ENCODE measurements at regions not wholly inside any gene's neighbourhood (a gene's known extent, or its start where the extent isn't known, plus 50 kb on each side); places are given as distances from the start of the nearest gene placed in this dataset.

GRCh38 chr22:48589901-48590300 is 1237.8 kb downstream of the BRD1 start:
- DNase-seq (ENCODE audit: low spot score), result no peak
- Histone ChIP-seq H3K4me2 (ENCODE audit: low read depth, low read length) (no peak overlapping the region), H3K27ac (ENCODE audit: extremely low read length, insufficient read depth, low read length) (no peak overlapping the region), H3K9me3 (ENCODE audit: low read length) (no peaks in the 10 kb centered on the region), H3K27me3 (ENCODE audit: control insufficient read depth in 1 of 2, insufficient read depth in 2 of 2, low read length in 2 of 2) (no peaks in the 10 kb centered on the region; a peak in 3 of 5 replicates), H3K4me3 (replicated peaks in 1 of 3; ENCODE audit: insufficient read depth in 1 of 3, low read depth in 2 of 3, low read length in 3 of 3) (no peak overlapping the region), H2AFZ (ENCODE audit: low read length) (no peak overlapping the region), H4K20me1 (ENCODE audit: insufficient read depth, low read length) (no peaks in the 10 kb centered on the region), H3K36me3 (replicated peaks in 1 of 2; ENCODE audit: control insufficient read depth in 1 of 2, insufficient read depth in 2 of 2, low read length in 2 of 2) (no peaks in the 10 kb centered on the region), H3K4me1 (ENCODE audit: insufficient read depth, low read length) (peaks cover 8% of the 10 kb centered on the region), H3K79me2 (ENCODE audit: insufficient read depth, low read length) (no peaks in the 10 kb centered on the region), H3K9ac (ENCODE audit: insufficient read depth, low read depth, low read length) (no peak overlapping the region)
- TF ChIP-seq CCDC6 (CRISPR knock-in tag; IDR thresholded peaks at IDR 0.05) (no peak), EED (CRISPR knock-in tag; IDR thresholded peaks at IDR 0.05) (no peak), ZNF292 (CRISPR knock-in tag; IDR thresholded peaks at IDR 0.05; ENCODE audit: borderline replicate concordance, low read depth) (no peak), SYNCRIP (IDR thresholded peaks at IDR 0.05; ENCODE audit: insufficient read depth, low read depth, low read length) (no peak), ZNF512 (CRISPR knock-in tag; IDR thresholded peaks at IDR 0.05) (no peak), CENPT (CRISPR knock-in tag; IDR thresholded peaks at IDR 0.05; ENCODE audit: low read depth) (no peak), TCF12 (IDR thresholded peaks at IDR 0.05) (no peak), TCF12 (CRISPR knock-in tag; IDR thresholded peaks at IDR 0.05) (no peak), PCBP2 (optimal IDR thresholded peaks at IDR 0.05; ENCODE audit: low read depth, low read length, poor library complexity, severe bottlenecking) (no peak), NFYC (CRISPR knock-in tag; IDR thresholded peaks at IDR 0.05) (no peak), FOXO1 (CRISPR knock-in tag; IDR thresholded peaks at IDR 0.05) (no peak), CEBPG (CRISPR knock-in tag; IDR thresholded peaks at IDR 0.05) (no peak), ZNF205 (CRISPR knock-in tag; IDR thresholded peaks at IDR 0.05) (no peak), MTERF4 (CRISPR knock-in tag; IDR thresholded peaks at IDR 0.05) (no peak), ZNF441 (CRISPR knock-in tag; IDR thresholded peaks at IDR 0.05; ENCODE audit: borderline replicate concordance) (no peak), ZNF777 (CRISPR knock-in tag; IDR thresholded peaks at IDR 0.05) (no peak), PRDM10 (CRISPR knock-in tag; IDR thresholded peaks at IDR 0.05; ENCODE audit: low read depth) (no peak), MED1 (CRISPR knock-in tag; IDR thresholded peaks at IDR 0.05) (no peak), SP2 (CRISPR knock-in tag; IDR thresholded peaks at IDR 0.05) (no peak)
- intact Hi-C loops (cut with micrococcal nuclease; ENCODE audit: unreplicated experiment), result no loop called here
- FAIRE-seq, result no peak
- 79% methylated on average over 9 of the region's 19 CpGs for WGBS (ENCODE audit: low lambda C conversion rate)
- no peak for ATAC-seq
- in situ Hi-C loops (cut with HindIII; ENCODE audit: extremely low pct_ligation_motif_present, low pct_unique_long_range_greater_than_20kb), result no loop called here
- CTCF ChIA-PET (ENCODE audit: low intra/inter-chr PET ratio, low total read pairs), result no interaction called here
- BruUV-seq (replicated peaks), result no TSS peak
- POLR2A ChIA-PET, result no interaction called here

All from HepG2 (cell line).